SK-N-MC (cell line): ENCODE measurements at regions not wholly inside any gene's neighbourhood (a gene's known extent, or its start where the extent isn't known, plus 50 kb on each side); places are given as distances from the start of the nearest gene placed in this dataset.

Experiments
- EZH2 ChIP-seq: fragments of 200-600 bp; sonication (generic); IDR thresholded peaks from one replicate; pipeline ENCODE4 v1.6.1; 2017; ENCODE audit warnings: antibody characterized with exemption
- POLR2AphosphoS5 ChIP-seq: IDR thresholded peaks from 2 replicates; pipeline ENCODE4 v1.6.1; 2012; ENCODE audit warnings: mild to moderate bottlenecking, low read depth, low read length, borderline replicate concordance

DNA sequence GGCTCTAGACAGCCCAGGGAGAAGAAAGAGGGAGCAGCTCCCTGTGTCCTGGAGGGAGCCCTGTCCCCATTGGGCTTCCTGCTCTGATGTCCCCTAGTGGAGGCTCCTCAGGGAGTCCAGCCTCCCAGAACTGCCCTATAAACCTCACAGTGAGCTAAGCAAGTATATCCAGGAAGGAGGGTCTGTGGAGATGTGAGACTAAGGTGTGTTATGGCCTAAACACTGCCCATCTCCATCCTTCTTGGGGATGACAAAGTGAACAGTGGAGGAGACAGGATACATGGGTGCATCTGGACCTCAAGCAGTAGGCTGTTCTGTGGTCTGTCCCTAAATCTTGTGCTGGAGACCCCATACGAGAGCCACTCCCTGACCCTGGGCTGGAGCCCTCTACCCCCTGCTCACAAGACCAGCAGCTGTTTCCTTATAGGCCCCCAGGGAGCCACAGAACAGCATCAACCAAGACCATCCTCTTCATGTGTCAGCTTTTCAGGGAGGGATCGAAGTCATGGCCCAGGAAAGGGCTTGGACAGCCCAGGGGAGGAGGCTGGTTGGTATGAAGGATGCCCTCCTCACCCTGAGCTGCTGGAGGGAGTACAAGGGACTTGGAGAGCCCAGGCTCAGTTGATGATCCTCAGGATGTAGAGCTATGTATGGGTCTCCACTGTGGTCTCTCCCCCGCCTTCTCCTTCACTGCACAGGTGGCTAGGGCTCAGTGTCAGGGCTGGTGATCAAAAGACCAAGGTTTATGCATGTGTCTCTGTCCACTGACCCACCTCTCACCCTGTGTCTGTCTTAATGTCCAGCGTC lies 49.7 kb upstream of the TOP3B start:
- TF ChIP-seq POLR2AphosphoS5 (no peak), EZH2 (no peak)
